Left ventricle myocardium superior (tissue), 1 donor: ENCODE measurements at regions not wholly inside any gene's neighbourhood (a gene's known extent, or its start where the extent isn't known, plus 50 kb on each side); places are given as distances from the start of the nearest gene placed in this dataset.
"Not testable (repeated sequence)": the region's sequence is repeated elsewhere in the genome, so short reads cannot be mapped to it uniquely, and the experiment has no call there.

Experiments
- ATAC-seq: fragments of 200-7000 bp; cut with Tn5 transposase; one replicate; pipeline ENCODE4 v1.9.1; 2020; ENCODE audit warnings: mild to moderate bottlenecking, moderate library complexity
- DNase-seq: peaks from one replicate; pipeline ENCODE4 v3.0.0-alpha.2; 2020
- intact Hi-C: fragments of 100-400 bp; cut with micrococcal nuclease; formaldehyde crosslinking; loops from one replicate; pipeline ENCODE4 v1.11.0; 2022
- donor health status: DM: no; HTN: yes; CAD: no; lungs with severe emphysema.

DNA sequence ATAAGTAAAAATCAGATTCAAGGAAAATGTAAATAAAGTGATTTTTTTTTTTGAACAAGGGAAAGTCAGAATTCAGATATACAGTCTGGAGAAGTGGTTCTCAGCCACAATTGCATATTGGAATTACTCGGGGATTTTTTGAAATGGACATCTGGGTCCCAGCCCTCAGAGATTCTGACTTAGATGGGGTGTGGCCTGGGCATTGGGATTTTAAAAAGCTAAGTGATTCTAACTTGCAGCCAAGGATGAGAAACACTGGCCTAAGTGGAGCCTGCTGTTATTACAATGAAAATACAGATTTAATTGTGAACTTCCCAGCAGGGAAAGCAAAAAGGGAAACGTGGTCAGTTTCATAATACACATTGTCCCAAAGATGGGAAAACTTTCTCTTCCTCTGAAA, 273.8 kb downstream of the TTC8 start:
- intact Hi-C loops: no loop called here
- no peak for ATAC-seq
- DNase-seq: no peak

DNA sequence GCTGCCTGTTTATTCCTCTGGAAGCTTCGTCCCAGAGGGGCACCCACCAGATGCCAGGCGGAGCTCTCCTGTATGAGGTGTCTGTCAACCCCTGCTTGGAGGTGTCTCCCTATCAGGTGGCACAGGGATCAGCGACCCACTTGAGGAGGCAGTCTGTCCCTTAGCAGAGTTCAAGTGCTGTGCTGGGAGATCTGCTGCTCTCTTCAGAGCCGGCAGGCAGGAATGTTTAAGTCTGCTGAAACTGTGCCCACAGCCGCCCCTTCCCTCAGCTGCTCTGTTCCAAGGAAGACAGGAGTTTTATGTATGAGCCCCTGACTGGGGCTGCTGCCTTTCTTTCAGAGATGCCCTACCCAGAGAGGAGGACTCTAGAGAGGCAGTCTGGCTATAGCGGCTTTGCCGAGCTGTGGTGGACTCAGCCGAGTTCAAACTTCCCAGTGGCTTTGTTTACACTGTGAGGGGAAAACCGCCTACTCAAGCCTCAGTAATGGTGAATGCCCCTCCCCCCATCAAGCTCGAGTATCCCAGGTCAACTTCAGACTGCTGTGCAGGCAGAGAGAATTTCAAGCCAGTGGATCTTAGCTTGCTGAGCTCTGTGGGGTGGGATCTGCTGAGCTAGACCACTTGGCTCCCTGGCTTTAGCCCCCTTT, 279.8 kb downstream of the TTC8 start:
- intact Hi-C loops, DNase-seq, ATAC-seq: not testable (repeated sequence)

DNA sequence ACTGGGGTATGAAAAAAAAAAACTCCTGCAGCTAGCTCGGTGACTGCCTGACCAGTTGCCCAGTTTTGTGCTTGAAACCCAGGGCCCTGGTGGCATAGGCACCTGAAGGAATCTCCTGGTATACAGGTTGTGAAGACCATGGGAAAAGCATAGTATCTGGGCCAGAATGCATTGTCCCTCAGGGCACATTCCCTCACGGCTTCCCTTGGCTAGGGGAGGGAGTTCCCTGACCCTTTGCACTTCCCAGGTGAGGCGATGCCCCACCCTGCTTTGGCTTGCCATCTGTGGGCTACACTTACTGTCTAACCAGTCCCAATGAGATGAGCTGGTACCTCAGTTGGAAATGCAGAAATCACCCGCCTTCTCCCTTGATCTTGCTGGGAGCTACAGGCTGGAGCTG, 280.4 kb downstream of the TTC8 start:
- DNase-seq, ATAC-seq, intact Hi-C loops: not testable (repeated sequence)
